ENCODE measurements at regions not wholly inside any gene's neighbourhood (a gene's known extent, or its start where the extent isn't known, plus 50 kb on each side); places are given as distances from the start of the nearest gene placed in this dataset.

- no peaks in the 10 kb centered on the region for H3K79me2 ChIP-seq (ENCODE audit: insufficient read depth, low read length)
- H2AFZ ChIP-seq (ENCODE audit: low read length): no peak overlapping the region
- no peak overlapping the region for H3K4me2 ChIP-seq (ENCODE audit: insufficient read depth, insufficient read length, low read length)
- H3K4me1 ChIP-seq (ENCODE audit: insufficient read depth, low read length): no peaks in the 10 kb centered on the region
- H2BK120ac ChIP-seq (ENCODE audit: low read depth, low read length, poor library complexity, severe bottlenecking): no peak overlapping the region
- no peak for TF ChIP-seq CTCF (conservative IDR thresholded peaks at IDR 0.05)
- Mint-ChIP-seq H3K27me3 (ENCODE audit: low read depth) (no peaks in the 10 kb centered on the region; the same call in 1 of the 2 replicates), H3K4me1 (no peaks in the 10 kb centered on the region), H3K9me3 (no peaks in the 10 kb centered on the region), H3K27ac (no peak overlapping the region), H3K36me3 (ENCODE audit: insufficient read depth in 1 of 3, low read depth in 3 of 3) (no peaks in the 10 kb centered on the region), H3K4me3 (no peak overlapping the region)
- H4K5ac ChIP-seq (ENCODE audit: insufficient read length, low read depth, low read length): no peak overlapping the region
- no peaks in the 10 kb centered on the region for H3K9me3 ChIP-seq (ENCODE audit: control insufficient read depth, low read depth, low read length)
- no peak overlapping the region for H3T11ph ChIP-seq (ENCODE audit: low read length)
- H4K8ac ChIP-seq (replicated peaks; ENCODE audit: insufficient read length, low read depth, low read length): no peak overlapping the region
- no peak overlapping the region for H3K9ac ChIP-seq (ENCODE audit: extremely low read depth, insufficient read length, low read length)
- WGBS (ENCODE audit: extremely low coverage, insufficient read length, low lambda C conversion rate): no CpG with 5 or more reads among the region's 7 CpGs
- no peak overlapping the region for H3K14ac ChIP-seq (ENCODE audit: insufficient read depth, low read length)
- H3K27ac ChIP-seq (ENCODE audit: insufficient read length, low read depth, low read length): no peak overlapping the region
- H4K20me1 ChIP-seq (ENCODE audit: control insufficient read depth, insufficient read depth, insufficient read length): no peaks in the 10 kb centered on the region
- no peak overlapping the region for H2BK15ac ChIP-seq (ENCODE audit: low read depth, low read length)
- no peak overlapping the region for H2BK12ac ChIP-seq (ENCODE audit: insufficient read length, low read depth, low read length)
- no peaks in the 10 kb centered on the region for H3K79me1 ChIP-seq (ENCODE audit: insufficient read depth, low read depth, low read length, poor library complexity, severe bottlenecking)
- H3K4ac ChIP-seq (ENCODE audit: low read depth, low read length): no peak overlapping the region
- H4K91ac ChIP-seq (ENCODE audit: insufficient read length, low read depth, low read length): no peak overlapping the region
- no peak overlapping the region for H2BK20ac ChIP-seq (ENCODE audit: low read depth, low read length, poor library complexity, severe bottlenecking)
- H3K23me2 ChIP-seq (ENCODE audit: insufficient read length, low read depth, low read length, poor library complexity, severe bottlenecking): no peaks in the 10 kb centered on the region
- no peak overlapping the region for H2BK5ac ChIP-seq (ENCODE audit: insufficient read length, low read length)
- no peak overlapping the region for H3K23ac ChIP-seq (ENCODE audit: insufficient read length, low read depth, low read length)
- no peak overlapping the region for H3K18ac ChIP-seq (ENCODE audit: insufficient read length, low read depth, low read length)
- DNase-seq: no peak
- H3K27me3 ChIP-seq (ENCODE audit: insufficient read depth, low read length): no peaks in the 10 kb centered on the region
- no peak overlapping the region for H2AK5ac ChIP-seq (ENCODE audit: insufficient read length, low read length)
- no peak overlapping the region for H3K56ac ChIP-seq (ENCODE audit: insufficient read length, low read depth, low read length)
These were observed 983.4 kb upstream of the PRMT6 start for GRCh38 chr1:106072909-106073600.

Data from H9 (cell line).